ENCODE measurements at regions not wholly inside any gene's neighbourhood (a gene's known extent, or its start where the extent isn't known, plus 50 kb on each side); places are given as distances from the start of the nearest gene placed in this dataset.

DNA sequence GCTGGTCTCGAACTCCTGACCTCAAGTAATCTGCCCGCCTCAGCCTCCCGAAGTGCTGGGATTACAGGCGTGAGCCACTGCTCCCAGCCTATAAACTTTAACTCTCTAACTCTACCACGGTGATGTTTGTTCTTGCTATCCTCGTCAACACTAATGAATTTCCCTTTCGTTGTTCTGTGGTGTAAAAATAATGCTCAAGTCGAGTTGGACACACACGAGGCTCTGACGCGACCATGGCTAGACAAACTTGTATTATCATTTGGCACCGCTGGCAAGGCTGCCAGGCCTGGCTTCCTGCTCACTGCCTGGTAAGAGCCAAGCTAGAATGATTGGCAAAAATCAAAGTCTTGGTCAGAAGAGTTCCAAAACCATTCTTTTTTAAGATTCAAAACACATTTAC lies 167.0 kb upstream of the KLF6 start:
- no peak overlapping the region for H3K4me3 Mint-ChIP-seq
- no peak overlapping the region for H3K4me3 ChIP-seq (ENCODE audit: low read length)
- DNase-seq (peak in 1 of 2 donors; percentile 1), ATAC-seq (no peak)
- H3K27me3 ChIP-seq (ENCODE audit: control insufficient read depth, insufficient read depth, low read length): no peaks in the 10 kb centered on the region
- no peaks in the 10 kb centered on the region for H3K27me3 Mint-ChIP-seq (ENCODE audit: low read depth in 2 of 2)
- no peaks in the 10 kb centered on the region for H3K36me3 Mint-ChIP-seq
- H3K27ac ChIP-seq (ENCODE audit: low read length): no peak overlapping the region
- peaks cover 40 to 44% of the 10 kb centered on the region in 2 donors for H3K4me1 Mint-ChIP-seq
- no peaks in the 10 kb centered on the region for H3K9me3 ChIP-seq (ENCODE audit: control insufficient read depth, insufficient read depth, low read length)
- TF ChIP-seq CTCF (IDR thresholded peaks at IDR 0.05): no peak
- intact Hi-C loops (cut with micrococcal nuclease): no loop called here
- H3K4me1 ChIP-seq (ENCODE audit: control insufficient read depth, insufficient read depth, low read length): peaks cover 33% of the 10 kb centered on the region
- no peak overlapping the region for H3K27ac Mint-ChIP-seq
- H3K36me3 ChIP-seq (ENCODE audit: control insufficient read depth, insufficient read depth, low read length): no peaks in the 10 kb centered on the region
- H3K9me3 Mint-ChIP-seq: no peaks in the 10 kb centered on the region
- 92% methylated on average over 12 of the region's 12 CpGs for WGBS (ENCODE audit: insufficient coverage)

GRCh38 chr10:3950676-3951275 lies 165.8 kb upstream of the KLF6 start:
- H3K27me3 Mint-ChIP-seq (ENCODE audit: low read depth in 2 of 2): no peaks in the 10 kb centered on the region
- ATAC-seq: peak; percentile 34 to 49 (median 45)
- TF ChIP-seq CTCF (IDR thresholded peaks at IDR 0.05): no peak
- H3K36me3 ChIP-seq (ENCODE audit: control insufficient read depth, insufficient read depth, low read length): no peaks in the 10 kb centered on the region
- H3K9me3 ChIP-seq (ENCODE audit: control insufficient read depth, insufficient read depth, low read length): no peaks in the 10 kb centered on the region
- no peak overlapping the region for H3K27ac ChIP-seq (ENCODE audit: low read length)
- no peaks in the 10 kb centered on the region for H3K27me3 ChIP-seq (ENCODE audit: control insufficient read depth, insufficient read depth, low read length)
- H3K4me1 Mint-ChIP-seq: peaks cover 52 to 56% of the 10 kb centered on the region in 2 donors
- WGBS (ENCODE audit: insufficient coverage): 52% methylated on average over 5 of the region's 12 CpGs
- intact Hi-C loops (cut with micrococcal nuclease): no loop called here
- peak; percentile 38 to 86 for DNase-seq
- no peaks in the 10 kb centered on the region for H3K9me3 Mint-ChIP-seq
- H3K27ac Mint-ChIP-seq: peak overlapping the region; percentile 83 to 85
- no peaks in the 10 kb centered on the region for H3K36me3 Mint-ChIP-seq
- H3K4me3 Mint-ChIP-seq: peak overlapping the region; percentile 56
- peaks cover 43% of the 10 kb centered on the region for H3K4me1 ChIP-seq (ENCODE audit: control insufficient read depth, insufficient read depth, low read length)
- no peak overlapping the region for H3K4me3 ChIP-seq (ENCODE audit: low read length)

DNA sequence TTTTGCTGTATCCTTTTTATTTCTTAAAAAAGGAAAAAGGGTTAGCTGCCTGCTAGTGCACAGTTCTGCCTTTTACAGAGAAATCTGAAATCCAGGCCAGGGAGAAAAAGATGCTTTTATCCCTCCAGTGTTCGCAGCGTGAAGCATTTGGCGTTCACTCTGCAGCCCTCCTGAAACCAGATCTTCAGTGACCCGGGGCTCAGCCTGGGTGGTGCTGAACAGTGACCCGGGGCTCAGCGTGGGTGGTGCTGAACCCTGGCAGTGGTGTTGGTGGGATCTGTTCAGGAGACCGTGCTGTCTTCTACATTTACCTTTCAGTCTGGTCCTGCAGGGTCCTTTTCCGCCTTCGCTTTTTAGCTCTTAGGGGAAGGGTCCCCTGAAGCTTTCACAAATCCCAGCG lies 164.7 kb upstream of the KLF6 start:
- Mint-ChIP-seq H3K27ac (peak overlapping the region; percentile 83 to 85), H3K27me3 (ENCODE audit: low read depth in 2 of 2) (no peaks in the 10 kb centered on the region), H3K4me3 (peak overlapping the region; percentile 53), H3K36me3 (no peaks in the 10 kb centered on the region), H3K4me1 (peaks cover 60 to 63% of the 10 kb centered on the region in 2 donors), H3K9me3 (no peaks in the 10 kb centered on the region)
- peak in 1 of 2 donors; percentile 2 for DNase-seq
- TF ChIP-seq CTCF (IDR thresholded peaks at IDR 0.05): no peak
- Histone ChIP-seq H3K27me3 (ENCODE audit: control insufficient read depth, insufficient read depth, low read length) (no peaks in the 10 kb centered on the region), H3K9me3 (ENCODE audit: control insufficient read depth, insufficient read depth, low read length) (peaks cover under 1% of the 10 kb centered on the region), H3K4me3 (ENCODE audit: low read length) (no peak overlapping the region), H3K36me3 (ENCODE audit: control insufficient read depth, insufficient read depth, low read length) (no peaks in the 10 kb centered on the region), H3K27ac (ENCODE audit: low read length) (no peak overlapping the region), H3K4me1 (ENCODE audit: control insufficient read depth, insufficient read depth, low read length) (peaks cover 52% of the 10 kb centered on the region)
- 94% methylated on average over 10 of the region's 10 CpGs for WGBS (ENCODE audit: insufficient coverage)
- intact Hi-C loops (cut with micrococcal nuclease): loop anchor here (1.0 to 10.0 kb wide), 8 partner anchors 33 to 725 kb away; no protein-coding TSS in a partner anchor
- ATAC-seq: no peak

- WGBS (ENCODE audit: insufficient coverage): 28% methylated on average over 9 of the region's 9 CpGs
These were observed 163.8 kb upstream of the KLF6 start for GRCh38 chr10:3948843-3949242.

More at GRCh38 chr10:3948843-3949242, 163.8 kb upstream of the KLF6 start:
- Histone ChIP-seq H3K4me3 (ENCODE audit: low read length) (no peak overlapping the region), H3K27me3 (ENCODE audit: control insufficient read depth, insufficient read depth, low read length) (no peaks in the 10 kb centered on the region), H3K36me3 (ENCODE audit: control insufficient read depth, insufficient read depth, low read length) (no peaks in the 10 kb centered on the region), H3K27ac (ENCODE audit: low read length) (peak overlapping the region; percentile 63), H3K9me3 (ENCODE audit: control insufficient read depth, insufficient read depth, low read length) (peaks cover 3% of the 10 kb centered on the region), H3K4me1 (ENCODE audit: control insufficient read depth, insufficient read depth, low read length) (peaks cover 52% of the 10 kb centered on the region)
- H3K27me3 Mint-ChIP-seq (ENCODE audit: low read depth in 2 of 2): no peaks in the 10 kb centered on the region
- H3K36me3 Mint-ChIP-seq: no peaks in the 10 kb centered on the region
- ATAC-seq: peak; percentile 75 to 85 (median 85)
- H3K27ac Mint-ChIP-seq: peak overlapping the region; percentile 83 to 85
- no peak for TF ChIP-seq CTCF (IDR thresholded peaks at IDR 0.05)
- intact Hi-C loops (cut with micrococcal nuclease): loop anchor here (1.0 to 10.0 kb wide), 8 partner anchors 33 to 724 kb away; no protein-coding TSS in a partner anchor
- H3K4me3 Mint-ChIP-seq: peak overlapping the region; percentile 81
- H3K4me1 Mint-ChIP-seq: peaks cover 61 to 64% of the 10 kb centered on the region in 2 donors
- H3K9me3 Mint-ChIP-seq: no peaks in the 10 kb centered on the region
- DNase-seq: peak; percentile 60 to 91

Data from natural killer cell (primary cell).